ENCODE measurements at regions not wholly inside any gene's neighbourhood (a gene's known extent, or its start where the extent isn't known, plus 50 kb on each side); places are given as distances from the start of the nearest gene placed in this dataset.
"Not testable (repeated sequence)": the region's sequence is repeated elsewhere in the genome, so short reads cannot be mapped to it uniquely, and the experiment has no call there.

GRCh38 chr10:15921423-15921945, 61.2 kb upstream of the MINDY3 start:
- in situ Hi-C loops (cut with HindIII; ENCODE audit: low pct_unique_long_range_greater_than_20kb, low sequenced_read_pairs) = not testable (repeated sequence)

DNA sequence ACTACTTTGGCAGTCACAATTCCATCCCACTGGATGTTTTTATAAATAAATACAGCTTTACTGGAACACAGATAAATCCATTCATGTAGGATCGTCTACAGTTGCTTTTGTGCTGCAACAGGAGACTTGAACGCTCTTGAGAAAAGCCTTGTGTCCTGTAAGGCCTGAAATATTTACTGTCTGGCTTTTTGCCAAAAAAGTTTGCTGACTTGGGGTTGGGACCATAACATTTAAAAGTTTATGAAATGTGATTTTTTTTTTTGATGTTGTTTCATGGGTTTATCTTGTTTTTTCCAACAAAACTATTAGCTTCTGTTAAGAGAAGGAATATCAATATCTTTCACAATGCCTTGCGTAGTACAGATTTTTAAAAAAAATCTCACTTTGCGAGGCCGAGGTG, 71.1 kb upstream of the MINDY3 start:
- in situ Hi-C loops (cut with HindIII; ENCODE audit: low pct_unique_long_range_greater_than_20kb, low sequenced_read_pairs) = no loop called here
- DNase-seq (ENCODE audit: low read depth in 1 of 2, low spot score in 1 of 2) = no peak
- no peak for TF ChIP-seq JUND (IDR thresholded peaks at IDR 0.05; ENCODE audit: low read depth)

More at GRCh38 chr10:15921423-15921945, 61.2 kb upstream of the MINDY3 start:
- peak in 1 of 2 experiments; percentile 55 for DNase-seq (ENCODE audit: low read depth in 1 of 2, low spot score in 1 of 2)

DNA sequence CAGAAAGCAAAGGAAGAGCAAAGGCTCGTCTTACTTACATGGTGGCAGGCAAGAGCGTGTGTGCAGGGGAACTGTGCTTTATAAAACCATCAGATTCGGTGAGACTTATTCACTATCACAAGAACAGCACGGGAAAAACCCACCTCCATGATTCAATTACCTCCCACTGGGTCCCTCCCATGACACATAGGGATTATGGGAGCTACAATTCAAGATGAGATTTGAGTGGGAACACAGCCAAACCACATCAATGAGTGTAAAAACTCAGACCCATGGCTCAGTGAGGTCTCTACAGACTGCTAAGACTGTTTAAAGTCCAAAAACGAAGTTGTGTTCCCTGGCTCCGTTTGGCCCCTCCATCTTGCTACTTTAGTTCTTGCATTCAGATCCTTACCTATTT, 79.2 kb upstream of the MINDY3 start:
- DNase-seq (ENCODE audit: low read depth in 1 of 2, low spot score in 1 of 2); in situ Hi-C loops (cut with HindIII; ENCODE audit: low pct_unique_long_range_greater_than_20kb, low sequenced_read_pairs): not testable (repeated sequence)

DNA sequence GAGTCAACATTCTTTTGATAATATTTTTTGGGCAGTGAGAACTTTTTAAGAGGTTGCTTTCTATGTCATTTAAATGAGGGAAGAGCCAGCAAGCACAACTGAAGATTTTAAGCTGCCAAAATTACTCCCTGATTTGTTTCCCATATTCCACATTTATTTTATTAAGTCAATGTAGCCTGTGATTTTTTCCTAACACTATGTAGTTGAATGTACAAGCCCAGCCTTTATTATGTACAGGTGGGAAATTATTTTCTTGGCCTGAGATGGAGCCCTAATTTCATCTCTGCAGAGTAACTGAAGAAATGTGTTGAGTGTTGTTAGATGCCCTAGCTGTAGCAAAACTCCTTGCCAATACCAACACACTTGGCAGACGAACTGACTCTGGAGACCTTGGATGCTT, 83.1 kb upstream of the MINDY3 start:
- in situ Hi-C loops (cut with HindIII; ENCODE audit: low pct_unique_long_range_greater_than_20kb, low sequenced_read_pairs) = no loop called here
- no peak for TF ChIP-seq JUND (IDR thresholded peaks at IDR 0.05; ENCODE audit: low read depth)
- DNase-seq (ENCODE audit: low read depth in 1 of 2, low spot score in 1 of 2) = no peak

- in situ Hi-C loops (cut with HindIII; ENCODE audit: low pct_unique_long_range_greater_than_20kb, low sequenced_read_pairs) = no loop called here
- TF ChIP-seq JUND (IDR thresholded peaks at IDR 0.05; ENCODE audit: low read depth) = no peak
- DNase-seq (ENCODE audit: low read depth in 1 of 2, low spot score in 1 of 2) = no peak
These were observed 93.9 kb upstream of the MINDY3 start for GRCh38 chr10:15954188-15954587.

- DNase-seq (ENCODE audit: low read depth in 1 of 2, low spot score in 1 of 2) = no peak
- TF ChIP-seq JUND (IDR thresholded peaks at IDR 0.05; ENCODE audit: low read depth) = no peak
- in situ Hi-C loops (cut with HindIII; ENCODE audit: low pct_unique_long_range_greater_than_20kb, low sequenced_read_pairs) = no loop called here
These were observed 100.0 kb upstream of the MINDY3 start for GRCh38 chr10:15960277-15960676.

DNA sequence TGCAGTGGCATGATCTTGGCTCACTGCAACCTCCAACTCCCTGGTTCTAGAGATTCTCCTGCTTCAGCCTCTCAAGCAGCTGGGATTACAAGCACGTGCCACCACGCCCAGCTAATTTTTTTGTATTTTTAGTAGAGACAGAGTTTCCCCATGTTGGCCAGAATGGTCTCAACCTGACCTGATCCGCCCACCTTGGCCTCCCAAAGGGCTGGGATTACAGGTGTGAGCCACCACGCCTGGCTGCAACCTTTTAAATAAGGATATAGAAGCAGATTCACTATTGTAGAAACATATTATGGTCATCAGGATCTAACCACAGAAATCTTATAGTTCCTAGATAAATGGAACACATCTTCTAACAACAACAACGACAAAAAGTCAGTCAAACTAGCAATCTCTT, 112.4 kb upstream of the MINDY3 start:
- in situ Hi-C loops (cut with HindIII; ENCODE audit: low pct_unique_long_range_greater_than_20kb, low sequenced_read_pairs); DNase-seq (ENCODE audit: low read depth in 1 of 2, low spot score in 1 of 2): not testable (repeated sequence)

- no peak for TF ChIP-seq JUND (IDR thresholded peaks at IDR 0.05; ENCODE audit: low read depth)
- in situ Hi-C loops (cut with HindIII; ENCODE audit: low pct_unique_long_range_greater_than_20kb, low sequenced_read_pairs) = no loop called here
- no peak for DNase-seq (ENCODE audit: low read depth in 1 of 2, low spot score in 1 of 2)
These were observed 125.4 kb upstream of the MINDY3 start for GRCh38 chr10:15985690-15986089.

- in situ Hi-C loops (cut with HindIII; ENCODE audit: low pct_unique_long_range_greater_than_20kb, low sequenced_read_pairs) = no loop called here
- no peak for DNase-seq (ENCODE audit: low read depth in 1 of 2, low spot score in 1 of 2)
- no peak for TF ChIP-seq JUND (IDR thresholded peaks at IDR 0.05; ENCODE audit: low read depth)
These were observed 130.3 kb upstream of the MINDY3 start for GRCh38 chr10:15990535-15991129.

GRCh38 chr10:15997313-15997712, 137.0 kb upstream of the MINDY3 start:
- in situ Hi-C loops (cut with HindIII; ENCODE audit: low pct_unique_long_range_greater_than_20kb, low sequenced_read_pairs) = no loop called here
- TF ChIP-seq JUND (IDR thresholded peaks at IDR 0.05; ENCODE audit: low read depth) = no peak
- no peak for DNase-seq (ENCODE audit: low read depth in 1 of 2, low spot score in 1 of 2)

GRCh38 chr10:16001581-16001980, 141.3 kb upstream of the MINDY3 start:
- in situ Hi-C loops (cut with HindIII; ENCODE audit: low pct_unique_long_range_greater_than_20kb, low sequenced_read_pairs) = no loop called here
- no peak for TF ChIP-seq JUND (IDR thresholded peaks at IDR 0.05; ENCODE audit: low read depth)
- DNase-seq (ENCODE audit: low read depth in 1 of 2, low spot score in 1 of 2) = no peak

GRCh38 chr10:16009785-16010184, 149.5 kb upstream of the MINDY3 start:
- in situ Hi-C loops (cut with HindIII; ENCODE audit: low pct_unique_long_range_greater_than_20kb, low sequenced_read_pairs) = no loop called here
- DNase-seq (ENCODE audit: low read depth in 1 of 2, low spot score in 1 of 2) = no peak
- no peak for TF ChIP-seq JUND (IDR thresholded peaks at IDR 0.05; ENCODE audit: low read depth)

DNA sequence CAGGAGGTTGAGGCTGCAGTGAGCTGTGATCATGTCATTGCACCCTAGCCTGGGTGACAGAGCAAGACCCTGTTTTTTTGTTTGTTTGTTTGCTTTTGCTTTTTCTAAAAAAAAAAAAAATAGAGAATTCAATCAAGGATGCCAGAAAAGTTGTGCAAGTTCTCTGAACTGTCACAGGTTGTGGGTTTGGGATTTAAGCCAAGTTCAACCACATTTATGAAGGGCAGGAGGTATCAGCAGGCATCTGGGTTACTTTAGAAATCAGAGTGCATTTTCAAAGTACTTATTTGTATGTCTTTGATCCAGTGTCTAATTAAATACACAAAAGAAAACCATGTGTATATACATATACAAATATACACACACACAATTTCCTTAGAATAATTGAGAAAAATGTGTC, 151.2 kb upstream of the MINDY3 start:
- in situ Hi-C loops (cut with HindIII; ENCODE audit: low pct_unique_long_range_greater_than_20kb, low sequenced_read_pairs) = no loop called here
- DNase-seq (ENCODE audit: low read depth in 1 of 2, low spot score in 1 of 2) = no peak

GRCh38 chr10:16014469-16014868, 154.2 kb upstream of the MINDY3 start:
- no peak for DNase-seq (ENCODE audit: low read depth in 1 of 2, low spot score in 1 of 2)
- in situ Hi-C loops (cut with HindIII; ENCODE audit: low pct_unique_long_range_greater_than_20kb, low sequenced_read_pairs) = no loop called here
- no peak for TF ChIP-seq JUND (IDR thresholded peaks at IDR 0.05; ENCODE audit: low read depth)

More for the DNA sequence above, 151.2 kb upstream of the MINDY3 start:
- no peak for TF ChIP-seq JUND (IDR thresholded peaks at IDR 0.05; ENCODE audit: low read depth)
